ENCODE measurements at regions not wholly inside any gene's neighbourhood (a gene's known extent, or its start where the extent isn't known, plus 50 kb on each side); places are given as distances from the start of the nearest gene placed in this dataset.
"Not testable (repeated sequence)": the region's sequence is repeated elsewhere in the genome, so short reads cannot be mapped to it uniquely, and the experiment has no call there.

- DNase-seq, result no peak
Observed at GRCh38 chr4:24363751-24364150, 220.6 kb downstream of the DHX15 start.

GRCh38 chr4:24352112-24352511 is 232.2 kb downstream of the DHX15 start:
- DNase-seq, result no peak

- not testable (repeated sequence) for DNase-seq
Observed at GRCh38 chr4:24349168-24349996, 235.0 kb downstream of the DHX15 start.

- no peak for DNase-seq
Observed at GRCh38 chr4:24339260-24339659, 245.1 kb downstream of the DHX15 start.

- DNase-seq, result no peak
Observed at GRCh38 chr4:24337451-24338190, 246.7 kb downstream of the DHX15 start.

- DNase-seq, result no peak
Observed at GRCh38 chr4:24335616-24336015, 248.7 kb downstream of the DHX15 start.

- DNase-seq, result no peak
Observed at GRCh38 chr4:24334906-24335305, 249.4 kb downstream of the DHX15 start.

GRCh38 chr4:24330573-24330972 is 253.8 kb downstream of the DHX15 start:
- no peak for DNase-seq

- no peak for DNase-seq
Observed at GRCh38 chr4:24330172-24330571, 254.2 kb downstream of the DHX15 start.

- DNase-seq, result no peak
Observed at GRCh38 chr4:24328711-24329110, 255.6 kb downstream of the DHX15 start.

GRCh38 chr4:24328310-24328709 is 256.0 kb downstream of the DHX15 start:
- no peak for DNase-seq

GRCh38 chr4:24322995-24323394 is 261.4 kb downstream of the DHX15 start:
- no peak for DNase-seq

GRCh38 chr4:24322511-24322910 is 261.8 kb downstream of the DHX15 start:
- DNase-seq, result no peak

- DNase-seq, result no peak
Observed at GRCh38 chr4:24321616-24322015, 262.7 kb downstream of the DHX15 start.

GRCh38 chr4:24321131-24321530 is 263.2 kb downstream of the DHX15 start:
- no peak for DNase-seq

- no peak for DNase-seq
Observed at GRCh38 chr4:24319387-24319786, 265.0 kb downstream of the DHX15 start.

GRCh38 chr4:24315056-24315455 is 269.3 kb downstream of the DHX15 start:
- DNase-seq, result no peak

GRCh38 chr4:24312261-24312913 is 272.0 kb downstream of the DHX15 start:
- no peak for DNase-seq

- no peak for DNase-seq
Observed at GRCh38 chr4:24303926-24304325, 280.4 kb downstream of the DHX15 start.

- DNase-seq, result no peak
Observed at GRCh38 chr4:24298911-24299310, 285.4 kb downstream of the DHX15 start.

- DNase-seq, result no peak
Observed at GRCh38 chr4:24287096-24287495, 297.3 kb downstream of the DHX15 start.

GRCh38 chr4:24285759-24286158 is 298.6 kb downstream of the DHX15 start:
- no peak for DNase-seq

GRCh38 chr4:24282446-24282845 is 301.9 kb downstream of the DHX15 start:
- no peak for DNase-seq

GRCh38 chr4:24279911-24280375 is 304.4 kb downstream of the DHX15 start:
- no peak for DNase-seq

All from activated effector memory CD4-positive, alpha-beta T cell treated with Interleukin-2 at 50 U/mL for 16 hours (primary cell).